EH (cell line): ENCODE measurements at regions not wholly inside any gene's neighbourhood (a gene's known extent, or its start where the extent isn't known, plus 50 kb on each side); places are given as distances from the start of the nearest gene placed in this dataset.
A peak's percentile ranks its signal among the peaks of the same experiment; 100 is the strongest.

Experiments used
- DNase-seq: peaks from one replicate; pipeline ENCODE4 v3.0.0-alpha.2; 2015; ENCODE audit warnings: low read depth

GRCh38 chr13:30126903-30127428 is 180.4 kb downstream of the KATNAL1 start:
- DNase-seq = peak; percentile 95

GRCh38 chr13:30125422-30126073 is 181.8 kb downstream of the KATNAL1 start:
- peak; percentile 89 for DNase-seq

- no peak for DNase-seq
Measured at GRCh38 chr13:30124131-30124768, 183.1 kb downstream of the KATNAL1 start.

- no peak for DNase-seq
Measured at GRCh38 chr13:30123575-30123974, 183.8 kb downstream of the KATNAL1 start.

GRCh38 chr13:30121666-30122065 is 185.7 kb downstream of the KATNAL1 start:
- DNase-seq = peak; percentile 57

DNA sequence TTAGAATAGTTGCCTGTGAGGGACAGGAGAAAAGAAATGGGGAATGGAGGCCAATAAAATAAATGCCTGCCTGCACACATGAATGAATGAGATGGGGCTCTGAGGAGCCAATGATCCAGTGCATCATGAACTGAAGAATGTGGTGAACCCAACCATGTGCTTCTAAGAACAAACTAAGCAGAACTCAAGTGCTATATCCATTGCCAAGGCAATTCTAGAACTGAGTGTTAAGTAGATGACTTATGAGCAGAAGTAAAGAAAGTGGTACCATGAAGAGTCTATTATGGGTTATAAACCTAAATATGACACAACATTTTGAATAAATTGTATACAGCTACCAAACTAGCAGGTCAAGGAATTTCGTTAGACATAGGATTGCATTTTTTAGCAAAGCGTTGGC is 186.1 kb downstream of the KATNAL1 start:
- DNase-seq = no peak

DNA sequence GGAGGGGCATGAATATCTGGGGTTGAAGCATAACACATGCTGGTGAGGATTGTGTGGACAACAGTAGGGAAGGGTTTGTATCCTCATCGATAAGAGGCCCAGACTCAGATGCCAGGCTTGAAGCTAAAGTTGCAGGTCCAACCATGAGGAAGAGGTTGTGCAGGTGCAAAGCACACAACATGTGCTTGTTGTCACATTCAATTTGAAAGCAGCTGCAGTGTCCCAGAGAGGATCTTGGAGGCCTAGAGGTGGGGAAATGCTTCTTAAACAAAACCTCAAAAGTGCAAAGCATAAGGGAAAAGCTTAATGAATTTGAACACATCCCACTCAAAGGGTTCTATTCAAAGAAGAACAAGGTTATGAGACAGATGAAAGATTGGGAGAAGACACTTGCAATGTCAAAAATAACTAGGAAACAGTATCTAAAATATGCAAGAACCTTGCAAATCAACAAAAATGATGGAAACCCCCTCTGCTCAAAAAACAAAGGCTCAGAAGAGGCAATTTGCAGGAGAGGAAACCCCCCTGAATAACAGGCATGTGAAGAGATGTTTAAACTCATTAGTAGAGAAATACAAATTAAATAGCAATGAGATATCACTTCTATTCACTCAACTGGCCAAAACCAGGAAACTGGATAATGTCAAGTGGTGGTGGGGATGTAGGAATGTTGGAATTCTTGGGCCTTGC is 187.1 kb downstream of the KATNAL1 start:
- DNase-seq = no peak

- DNase-seq = peak; percentile 98
Measured at GRCh38 chr13:30119476-30119875, 187.9 kb downstream of the KATNAL1 start.

DNA sequence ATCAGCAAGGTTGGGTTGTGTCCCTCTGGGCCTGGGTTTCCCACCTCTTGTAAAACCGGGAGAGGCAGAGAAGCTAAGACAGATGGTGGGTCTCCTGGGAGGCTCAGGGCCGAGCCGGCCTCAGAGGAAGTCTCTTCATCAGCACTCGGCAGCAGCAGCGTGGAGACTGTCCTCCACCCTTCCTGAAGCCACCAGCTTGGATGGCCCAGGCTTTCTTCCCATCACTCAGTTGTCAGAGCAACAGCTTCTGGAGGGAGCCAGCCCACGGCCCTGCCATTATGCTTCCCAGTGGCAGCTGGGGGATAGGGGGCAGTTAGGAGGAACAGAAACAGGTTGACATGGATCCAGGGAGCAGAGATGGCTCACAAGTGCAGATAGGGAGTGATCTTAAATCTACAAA is 191.0 kb downstream of the KATNAL1 start:
- no peak for DNase-seq

GRCh38 chr13:30115257-30115600 is 192.1 kb downstream of the KATNAL1 start:
- DNase-seq = no peak

DNA sequence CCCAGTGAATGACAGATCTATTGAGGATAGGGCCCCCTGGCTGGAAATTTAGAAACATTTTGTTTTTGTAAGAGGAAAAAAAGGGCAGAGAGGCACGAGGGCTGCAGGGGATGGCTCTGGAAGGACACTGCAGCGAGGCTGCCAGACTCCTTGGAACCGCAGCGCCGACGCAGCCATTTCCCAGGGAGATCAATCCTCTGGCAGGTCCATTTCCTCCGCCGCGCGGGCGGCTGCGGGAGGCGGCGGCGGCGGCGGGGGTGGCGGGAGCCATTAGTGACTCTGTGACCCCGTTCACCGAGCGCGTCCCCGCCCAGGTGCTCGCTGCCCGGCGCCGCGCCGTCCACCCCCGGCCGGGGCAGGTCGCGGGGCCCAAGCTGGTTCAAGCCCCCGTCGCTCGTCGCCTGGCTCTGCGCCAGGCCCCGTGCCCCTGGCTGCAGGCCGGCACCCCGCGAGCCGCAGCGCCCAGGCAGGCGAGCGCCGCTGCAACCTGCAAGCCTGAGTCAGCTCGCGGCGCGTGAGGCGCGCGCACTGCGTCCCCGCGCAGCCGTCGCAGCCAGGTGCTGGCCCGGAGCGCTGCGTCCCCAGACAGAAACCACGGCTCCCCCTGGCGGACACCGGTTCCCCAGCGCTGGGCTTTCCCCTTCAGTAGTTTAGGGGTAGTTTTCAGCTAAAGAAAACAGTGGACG is 192.6 kb downstream of the KATNAL1 start:
- peak; percentile 79 for DNase-seq

DNA sequence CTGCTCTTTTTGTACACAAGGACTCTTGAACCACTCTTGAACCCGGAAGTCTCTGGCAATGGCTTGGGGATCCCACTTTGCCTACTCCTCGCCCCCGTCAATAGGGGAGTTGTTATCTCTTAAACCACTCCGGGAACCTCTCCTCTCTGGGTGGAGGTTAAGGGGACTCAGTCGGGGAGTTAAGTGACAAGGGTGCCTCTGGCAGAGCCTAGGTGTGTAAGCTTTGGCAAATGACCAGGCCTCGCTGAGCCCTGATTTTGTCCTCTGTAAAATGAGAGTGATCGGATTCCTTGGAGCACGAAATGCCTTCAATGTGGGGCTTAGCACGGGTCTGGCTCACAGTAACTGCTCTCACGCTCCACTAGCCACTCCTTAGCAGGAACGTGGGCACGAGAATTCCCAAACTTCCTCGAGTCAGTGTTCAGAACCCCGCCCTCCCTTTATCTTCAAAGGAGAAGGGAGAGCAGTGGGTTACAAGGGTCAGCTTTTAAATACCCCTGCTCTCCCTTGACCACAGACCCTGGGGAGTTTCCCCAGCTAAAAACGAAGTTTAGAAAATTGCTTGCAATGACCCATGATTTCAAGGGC is 193.3 kb downstream of the KATNAL1 start:
- DNase-seq = no peak

GRCh38 chr13:30113551-30113950 is 193.8 kb downstream of the KATNAL1 start:
- no peak for DNase-seq

DNA sequence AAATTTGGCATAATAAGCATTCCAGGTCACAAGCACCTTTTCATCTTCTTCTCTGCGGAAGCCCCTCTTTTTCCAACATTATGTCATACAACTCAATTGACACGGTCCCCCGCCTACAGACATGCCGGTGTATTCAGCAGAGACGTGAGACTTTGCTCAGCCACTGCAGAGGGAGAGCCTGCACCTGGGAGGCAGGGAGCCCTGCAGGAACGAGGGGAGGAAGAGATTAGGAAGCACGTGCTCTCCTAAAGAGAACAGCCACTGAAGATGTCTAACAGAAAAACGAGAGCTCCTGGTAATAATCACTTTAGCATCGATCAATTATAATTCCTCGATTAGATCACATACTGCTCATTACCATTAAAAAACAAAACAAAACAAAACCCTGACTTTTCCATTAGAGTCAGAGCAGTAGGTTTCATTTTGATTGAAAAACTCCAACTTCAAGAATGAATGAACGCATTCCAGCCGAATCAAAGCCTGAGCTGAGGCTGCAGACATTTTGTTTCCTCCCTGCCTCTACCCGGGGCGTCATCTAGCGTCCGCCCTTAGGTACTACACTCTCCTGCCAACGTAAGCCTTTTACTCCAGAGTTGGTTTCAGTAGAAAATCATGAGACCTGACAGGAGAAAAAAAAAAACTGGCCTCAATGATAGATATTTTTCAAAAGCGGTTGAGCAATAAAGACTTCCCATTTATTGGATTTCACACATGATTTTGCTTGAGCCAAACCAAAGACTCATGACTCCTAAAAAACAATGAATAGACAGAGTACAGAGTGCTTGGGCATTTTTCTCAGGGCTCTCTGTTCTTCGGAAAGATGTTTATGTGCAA is 194.5 kb downstream of the KATNAL1 start:
- peak; percentile 86 for DNase-seq

DNA sequence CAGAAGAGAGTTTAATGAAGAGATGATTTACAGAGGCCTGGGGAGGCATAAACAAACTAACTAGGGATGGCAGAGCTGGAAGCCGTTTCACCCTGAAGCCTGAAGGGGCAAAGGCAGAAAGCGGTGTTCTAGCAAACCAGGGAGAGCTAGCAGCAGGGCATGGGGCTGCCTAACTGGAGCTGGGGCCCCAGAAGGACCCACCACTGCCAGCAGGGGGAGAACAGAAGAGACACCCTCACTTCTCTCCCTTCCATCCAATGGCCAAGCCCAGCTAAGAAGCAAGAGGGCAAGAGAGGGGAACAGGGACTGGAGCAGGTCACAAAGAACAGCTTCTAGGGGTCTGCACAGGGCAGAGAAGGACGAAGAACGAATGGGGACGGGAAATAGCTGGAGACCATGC is 195.5 kb downstream of the KATNAL1 start:
- no peak for DNase-seq

DNA sequence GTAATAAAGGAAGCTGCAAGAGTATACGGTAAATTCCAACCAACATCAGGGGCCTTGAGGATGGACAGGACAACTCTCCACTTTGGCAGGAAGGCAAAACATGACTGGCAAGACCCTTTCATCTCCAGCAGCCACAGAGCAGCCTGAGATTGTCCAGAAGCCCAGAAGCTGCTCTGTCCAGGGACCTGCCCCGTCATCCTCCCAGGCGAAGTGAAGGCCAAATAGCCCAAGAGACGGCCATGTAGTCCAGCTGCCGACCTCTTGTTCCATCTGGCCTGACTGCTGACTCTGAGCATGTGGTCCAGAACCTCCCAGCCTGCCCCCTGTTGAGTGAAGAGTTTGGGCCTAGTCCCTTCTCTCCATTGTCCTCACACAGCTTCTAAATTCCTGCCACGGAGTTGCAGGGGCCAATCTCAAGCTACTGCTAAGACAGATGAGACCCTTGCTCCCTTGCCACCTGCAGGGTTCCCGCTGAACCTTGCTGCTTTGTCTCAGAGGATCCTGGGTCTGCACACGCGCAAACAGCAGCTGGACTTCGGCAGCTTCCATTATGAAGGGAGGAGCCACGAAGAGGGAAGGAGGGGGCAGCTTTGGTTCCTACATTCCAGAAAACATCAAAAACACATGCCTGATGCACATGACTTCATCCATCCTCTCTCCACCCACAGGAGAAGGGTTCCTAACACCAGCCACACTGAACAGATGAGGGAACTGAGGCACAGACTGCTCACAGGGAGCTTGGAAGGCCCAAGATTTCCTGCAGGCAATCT is 196.9 kb downstream of the KATNAL1 start:
- DNase-seq = no peak

DNA sequence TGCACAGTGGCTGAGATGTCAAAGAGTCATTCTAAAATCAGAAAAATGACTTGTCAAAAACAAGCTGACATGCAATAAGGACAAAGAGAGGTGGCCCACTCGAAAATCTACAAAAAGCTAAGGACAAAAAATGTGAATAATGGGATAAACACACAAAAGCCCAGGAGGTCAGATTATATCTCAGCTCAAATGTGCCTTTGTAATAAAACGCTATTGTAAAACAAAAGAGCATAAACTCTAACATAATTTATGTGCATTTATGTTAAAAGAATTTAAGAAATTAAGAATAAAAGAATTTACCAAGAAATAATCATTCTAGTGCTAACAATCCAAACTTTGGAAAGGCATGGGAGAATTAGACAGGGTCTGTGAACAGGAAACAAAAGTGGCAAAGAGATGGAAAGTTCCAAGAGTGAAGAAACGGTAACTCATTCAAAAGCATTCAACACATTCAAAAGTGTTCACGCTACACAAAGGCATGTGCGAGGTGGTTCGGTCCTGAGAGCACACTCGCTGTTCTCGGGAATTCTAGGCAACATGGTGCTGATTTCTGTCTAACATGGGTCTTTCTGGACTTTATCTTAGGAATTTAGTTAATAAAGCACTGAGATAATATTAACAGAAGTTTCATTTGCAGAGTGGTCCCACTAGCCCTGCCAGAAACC is 197.7 kb downstream of the KATNAL1 start:
- DNase-seq = no peak

GRCh38 chr13:30108913-30109237 is 198.5 kb downstream of the KATNAL1 start:
- no peak for DNase-seq

DNA sequence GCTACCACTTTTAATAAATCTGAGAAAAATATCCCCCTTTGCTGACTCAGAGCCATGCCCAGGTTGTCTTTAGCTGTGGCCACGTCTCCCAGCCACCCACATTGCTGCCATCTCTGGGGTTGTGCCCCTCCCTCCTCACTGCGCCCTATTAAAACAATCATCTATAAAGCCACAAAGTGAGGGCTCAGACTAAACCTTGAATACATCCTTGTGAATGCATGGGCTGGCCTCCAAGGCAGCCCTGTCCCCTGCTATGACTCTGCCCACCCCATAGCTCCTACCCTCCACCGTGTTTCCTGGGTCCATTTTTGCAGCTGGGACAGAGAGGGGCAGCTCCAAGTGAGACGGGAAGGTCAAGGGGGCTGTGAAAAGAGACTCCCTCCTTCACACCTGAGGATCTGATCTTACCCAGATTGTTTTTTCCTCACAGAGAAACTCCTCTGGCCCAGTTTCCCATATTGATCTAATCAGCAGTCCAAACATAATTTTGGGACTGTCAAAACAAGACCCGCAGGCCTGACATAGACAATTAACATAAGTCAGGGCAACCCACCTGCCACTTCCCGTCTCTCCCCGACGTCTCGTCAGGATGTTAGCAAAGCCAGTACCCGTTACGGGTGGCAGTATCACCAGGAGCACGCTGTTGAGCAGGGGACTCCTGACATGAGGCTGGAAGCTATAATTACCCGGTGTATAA is 199.0 kb downstream of the KATNAL1 start:
- DNase-seq = no peak
